NCI-H2227 treated with DMSO at 0.1 percent for 48 hours (cell line): ENCODE measurements at regions not wholly inside any gene's neighbourhood (a gene's known extent, or its start where the extent isn't known, plus 50 kb on each side); places are given as distances from the start of the nearest gene placed in this dataset.
"Not testable (repeated sequence)": the region's sequence is repeated elsewhere in the genome, so short reads cannot be mapped to it uniquely, and the experiment has no call there.

Source experiments
- DNase-seq: peaks from one replicate; lab custom pipeline; 2025; lab: John Stamatoyannopoulos, UW

DNA sequence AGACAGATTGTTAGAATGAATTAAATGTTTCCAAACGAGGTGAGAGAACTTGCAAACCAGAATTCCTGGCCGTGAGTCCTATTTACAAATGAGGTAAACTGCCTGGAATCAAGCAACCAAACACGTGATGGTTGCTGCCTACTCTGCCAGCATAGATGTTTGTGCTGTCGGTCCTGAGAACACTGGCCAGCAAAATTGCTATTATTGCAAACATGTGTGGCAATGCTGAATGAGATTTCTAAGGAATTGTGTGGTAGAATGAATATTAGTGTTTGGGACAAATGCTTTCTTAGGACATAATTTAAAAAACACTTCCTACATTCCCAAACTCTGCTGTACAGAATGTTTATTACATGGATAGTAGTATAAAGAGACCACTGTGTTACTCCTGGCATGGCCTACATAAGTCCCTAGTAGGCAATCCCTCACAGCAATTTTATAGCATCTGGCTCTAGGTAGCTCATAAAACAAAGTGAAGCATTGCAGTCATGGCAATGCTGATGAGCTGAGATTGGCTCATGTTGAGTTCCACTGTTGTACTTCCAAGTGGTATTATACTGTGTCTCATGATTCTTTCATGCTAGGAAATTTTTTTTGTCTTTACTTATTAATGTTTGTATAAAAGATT, 605.2 kb upstream of the EPHA5 start:
- no peak for DNase-seq

DNA sequence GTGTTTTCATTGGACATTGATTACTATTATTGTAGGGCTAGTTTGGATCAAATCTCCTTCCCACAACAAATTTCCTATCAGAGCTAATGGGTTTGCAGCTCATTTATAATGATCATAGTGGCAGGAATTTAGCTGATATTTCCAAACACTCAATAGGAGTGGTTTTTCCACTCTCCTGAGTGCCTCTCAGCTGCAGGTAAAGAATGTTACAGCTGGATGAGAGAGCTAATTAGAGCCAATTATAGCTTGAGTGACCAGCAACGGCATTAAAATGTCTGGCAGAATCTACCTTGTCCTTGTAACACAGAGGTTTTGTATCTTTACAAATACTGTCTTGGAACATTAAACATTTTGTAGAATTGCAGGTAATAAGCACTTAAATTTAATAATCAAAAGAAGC, 602.8 kb upstream of the EPHA5 start:
- no peak for DNase-seq

DNA sequence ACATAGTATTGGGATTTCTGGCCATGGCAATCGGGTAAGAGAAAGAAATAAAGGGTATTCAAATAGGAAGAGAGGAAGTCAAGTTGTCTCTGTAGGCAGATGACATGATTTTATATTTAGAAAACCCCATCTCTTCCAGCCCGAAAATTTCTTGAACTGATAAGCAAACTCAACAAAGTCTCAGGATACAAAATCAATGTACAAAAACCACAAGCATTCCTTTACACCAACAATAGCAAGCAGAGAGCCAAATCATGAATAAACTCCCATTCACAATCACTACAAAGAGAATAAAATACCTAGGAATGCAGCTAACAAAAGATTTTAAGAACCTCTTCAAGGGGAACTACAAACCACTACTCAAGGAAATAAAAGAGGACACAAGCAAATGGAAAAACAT, 600.1 kb upstream of the EPHA5 start:
- DNase-seq: not testable (repeated sequence)

DNA sequence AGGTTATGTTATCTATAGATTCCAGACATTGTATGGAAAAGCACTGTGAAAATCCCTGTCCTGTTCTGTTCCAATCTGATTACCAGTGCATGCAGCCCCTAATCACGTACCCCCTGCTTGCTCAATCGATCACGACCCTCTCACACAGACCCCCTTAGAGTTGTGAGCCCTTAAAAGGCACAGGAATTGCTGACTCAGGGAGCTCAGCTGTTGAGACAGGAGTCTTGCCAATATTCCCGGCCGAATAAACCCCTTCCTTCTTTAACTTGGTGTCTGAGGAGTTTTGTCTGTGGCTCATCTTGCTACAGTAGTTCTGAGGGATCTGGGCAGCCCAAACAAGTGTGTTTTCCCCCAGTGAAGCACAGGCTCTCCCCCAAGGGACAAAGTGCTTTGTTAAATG, 596.3 kb upstream of the EPHA5 start:
- not testable (repeated sequence) for DNase-seq

DNA sequence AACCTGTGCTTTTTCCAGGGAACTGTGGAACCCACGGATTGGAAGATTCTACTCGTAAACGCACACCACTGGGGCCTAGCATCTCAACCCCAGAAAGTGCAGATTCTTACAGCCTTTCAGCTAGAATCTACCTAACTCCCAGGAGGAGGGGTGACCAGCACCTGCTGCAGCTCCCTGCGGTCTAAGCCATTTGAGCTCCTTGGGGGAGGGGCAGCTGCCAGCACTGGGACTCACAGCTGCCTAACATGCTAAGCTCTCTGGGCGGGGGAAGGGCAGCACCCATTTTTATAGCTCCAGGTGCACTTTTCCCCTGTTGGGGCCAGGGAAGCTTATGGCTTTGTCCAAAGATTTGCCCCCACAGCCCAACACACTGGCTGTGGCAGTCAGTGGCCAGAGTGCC, 595.7 kb upstream of the EPHA5 start:
- DNase-seq: no peak

DNA sequence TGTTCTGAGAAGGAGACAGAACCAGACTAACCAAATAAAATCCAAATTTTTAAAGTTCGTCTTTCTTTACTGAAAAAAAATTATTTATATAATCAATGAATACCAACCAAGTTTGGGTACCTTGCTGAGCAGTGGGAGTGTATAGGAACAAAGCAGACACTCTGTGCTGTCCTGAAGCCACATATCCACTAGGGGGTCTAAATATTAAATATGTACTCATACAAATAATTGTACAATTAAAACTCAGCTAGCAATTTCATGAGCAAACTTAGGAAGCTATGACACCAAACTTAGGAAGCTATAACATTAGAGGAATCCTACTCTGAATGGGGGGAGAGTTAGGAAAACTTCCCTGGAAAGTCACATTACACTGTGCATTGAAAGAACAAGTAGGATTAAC, 582.0 kb upstream of the EPHA5 start:
- no peak for DNase-seq

DNA sequence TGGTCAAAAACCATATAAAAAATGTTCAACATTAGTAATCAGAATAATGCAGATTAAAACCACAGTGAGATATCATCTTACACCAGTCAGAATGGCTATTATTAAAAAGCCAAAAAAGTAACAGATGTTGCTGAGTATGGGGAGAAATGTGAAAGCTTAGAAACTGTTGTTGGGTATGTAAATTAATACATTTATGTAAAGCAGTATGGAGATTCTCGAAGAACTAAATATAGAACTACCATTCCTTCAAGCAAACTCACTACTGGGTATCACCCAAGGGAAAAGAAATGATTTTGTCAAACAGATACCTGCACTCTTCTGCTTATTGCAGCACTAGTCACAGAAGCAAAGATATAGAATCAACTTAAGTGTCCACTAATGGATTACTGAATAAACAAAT, 576.4 kb upstream of the EPHA5 start:
- DNase-seq: no peak

DNA sequence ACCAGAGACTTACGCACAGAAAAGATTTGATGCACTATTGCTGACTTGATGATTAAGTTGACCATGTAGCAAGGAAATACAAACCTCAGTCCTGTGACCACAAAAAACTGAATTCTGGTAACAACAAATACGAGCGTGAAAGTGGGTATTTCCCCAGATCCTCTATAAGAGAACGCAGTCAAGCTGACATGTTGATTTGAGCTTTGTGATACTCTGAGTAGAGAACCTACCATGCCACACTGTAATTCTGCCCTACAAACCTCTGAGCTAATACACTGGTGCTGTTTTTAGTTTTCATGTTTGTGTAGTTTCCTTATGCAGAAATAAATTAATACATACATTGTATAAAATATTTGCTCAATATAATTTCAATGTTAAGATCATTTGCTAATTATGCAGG, 565.6 kb upstream of the EPHA5 start:
- no peak for DNase-seq

DNA sequence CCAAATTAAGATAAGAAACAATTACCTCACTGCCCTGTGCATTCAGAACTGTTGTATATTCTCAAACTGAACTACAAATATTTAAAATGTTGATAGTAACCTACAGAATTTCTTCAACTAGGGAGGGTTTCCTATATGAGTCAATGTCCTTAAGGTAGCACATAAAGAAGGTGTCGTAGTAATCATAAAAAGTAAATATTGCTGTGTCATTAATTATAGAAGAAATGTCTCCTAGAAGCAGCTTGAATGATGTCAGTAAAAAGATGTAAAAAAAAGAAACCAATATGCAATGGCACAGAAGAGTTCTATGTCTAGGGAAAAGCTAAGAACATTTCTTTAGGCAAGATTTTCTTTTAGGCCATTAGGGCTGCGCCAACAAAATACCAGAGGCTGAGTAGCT, 559.6 kb upstream of the EPHA5 start:
- no peak for DNase-seq

DNA sequence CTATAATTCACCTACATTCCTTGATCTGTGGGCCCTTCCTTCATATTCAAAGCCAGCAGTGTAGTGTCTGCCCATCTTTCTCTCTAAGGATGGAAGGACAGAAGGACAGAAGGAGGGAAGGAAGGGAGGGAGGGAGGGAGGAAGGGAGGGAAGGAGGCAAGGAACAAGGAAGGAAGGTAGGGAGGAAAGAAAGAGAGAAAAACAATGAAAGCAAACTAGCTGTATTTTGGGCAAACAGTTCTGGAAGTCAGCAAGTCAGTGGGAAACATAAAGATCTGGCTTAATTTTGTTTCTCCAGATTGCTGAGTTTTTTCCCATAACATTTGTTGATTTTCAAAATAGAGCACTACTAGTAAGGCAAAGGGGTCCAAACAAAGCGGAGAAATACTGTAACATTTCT, 555.2 kb upstream of the EPHA5 start:
- no peak for DNase-seq

DNA sequence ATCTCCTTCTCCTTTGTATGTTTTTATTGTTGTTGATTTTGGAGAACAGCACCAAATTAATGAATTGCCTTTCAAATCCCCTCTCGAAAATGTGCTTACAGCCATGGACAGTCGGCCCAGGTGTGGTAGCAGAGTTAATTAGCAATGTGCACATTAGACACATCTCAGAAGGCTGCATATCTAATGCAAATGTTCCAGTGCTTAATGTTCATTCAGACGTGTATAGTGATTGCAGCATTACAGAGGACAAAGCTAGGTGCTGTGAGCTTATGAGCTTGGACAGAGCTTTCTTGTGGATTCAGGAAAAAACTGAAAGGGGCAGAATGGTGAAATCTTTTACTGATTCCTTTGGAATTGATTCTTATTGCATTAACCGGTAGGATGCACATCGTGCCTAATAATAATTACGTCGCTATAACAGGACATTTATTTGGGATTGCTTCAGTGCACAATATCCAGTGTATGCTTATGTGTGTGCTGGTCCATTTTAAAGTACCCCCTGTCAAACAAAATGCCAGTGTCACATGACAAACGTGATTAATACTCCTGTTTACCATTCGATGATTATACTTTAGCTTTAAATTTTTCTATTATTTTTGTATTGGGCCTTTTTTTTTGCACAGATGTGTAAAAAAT, 552.9 kb upstream of the EPHA5 start:
- no peak for DNase-seq

DNA sequence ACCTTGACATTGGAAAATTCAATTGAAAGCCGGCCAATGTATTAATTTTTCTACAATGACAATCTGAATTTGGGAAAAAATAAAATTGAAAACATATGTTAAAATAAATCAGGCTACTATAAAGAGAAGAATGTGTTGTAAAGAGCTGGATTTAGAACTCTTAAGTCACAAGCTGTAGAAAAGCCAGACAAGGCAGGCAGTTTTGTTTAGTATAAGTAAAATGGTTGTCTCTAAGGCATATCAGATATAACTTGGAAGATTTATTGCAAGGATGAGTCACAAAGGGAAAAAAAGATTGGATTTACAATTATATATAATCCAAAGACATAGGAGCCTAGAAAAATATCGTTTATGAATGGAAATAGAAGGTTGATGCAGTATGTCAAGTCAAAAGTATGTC, 549.1 kb upstream of the EPHA5 start:
- no peak for DNase-seq

DNA sequence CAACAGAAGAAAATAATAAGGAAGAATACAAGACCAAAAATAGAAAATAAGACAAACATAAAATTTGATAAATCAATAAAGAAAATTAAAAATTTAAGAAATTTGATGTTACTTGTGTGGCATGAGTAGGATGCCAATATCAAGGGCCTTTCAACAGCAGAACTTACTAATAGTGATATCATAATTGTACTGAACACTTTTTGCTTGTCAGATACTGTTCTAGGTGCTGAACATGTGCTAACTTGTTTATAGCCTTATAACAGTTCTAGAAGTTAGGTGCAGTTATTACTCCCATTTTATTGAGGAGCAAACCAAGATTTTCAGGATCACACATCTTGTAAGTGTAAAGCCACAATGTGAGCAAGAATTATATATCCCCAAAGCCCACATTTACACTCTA, 546.0 kb upstream of the EPHA5 start:
- no peak for DNase-seq

DNA sequence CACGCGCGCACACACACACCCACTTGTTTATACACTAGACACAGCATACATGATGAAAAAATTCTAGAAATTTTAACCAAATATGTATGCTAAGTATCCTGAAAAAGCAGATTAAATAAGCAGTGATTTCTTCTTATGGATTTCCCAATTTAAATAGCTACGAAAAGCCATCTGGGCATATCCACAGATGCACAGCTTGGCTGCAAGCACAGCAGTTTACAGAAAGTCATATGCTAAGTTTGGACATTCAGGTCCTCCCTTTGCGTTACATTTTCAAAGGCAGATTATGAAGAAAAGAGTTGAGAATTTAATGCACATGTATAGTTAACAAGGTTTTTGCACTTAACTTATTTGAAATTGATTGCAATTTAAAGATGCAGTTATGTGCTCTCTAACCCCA, 542.2 kb upstream of the EPHA5 start:
- no peak for DNase-seq

DNA sequence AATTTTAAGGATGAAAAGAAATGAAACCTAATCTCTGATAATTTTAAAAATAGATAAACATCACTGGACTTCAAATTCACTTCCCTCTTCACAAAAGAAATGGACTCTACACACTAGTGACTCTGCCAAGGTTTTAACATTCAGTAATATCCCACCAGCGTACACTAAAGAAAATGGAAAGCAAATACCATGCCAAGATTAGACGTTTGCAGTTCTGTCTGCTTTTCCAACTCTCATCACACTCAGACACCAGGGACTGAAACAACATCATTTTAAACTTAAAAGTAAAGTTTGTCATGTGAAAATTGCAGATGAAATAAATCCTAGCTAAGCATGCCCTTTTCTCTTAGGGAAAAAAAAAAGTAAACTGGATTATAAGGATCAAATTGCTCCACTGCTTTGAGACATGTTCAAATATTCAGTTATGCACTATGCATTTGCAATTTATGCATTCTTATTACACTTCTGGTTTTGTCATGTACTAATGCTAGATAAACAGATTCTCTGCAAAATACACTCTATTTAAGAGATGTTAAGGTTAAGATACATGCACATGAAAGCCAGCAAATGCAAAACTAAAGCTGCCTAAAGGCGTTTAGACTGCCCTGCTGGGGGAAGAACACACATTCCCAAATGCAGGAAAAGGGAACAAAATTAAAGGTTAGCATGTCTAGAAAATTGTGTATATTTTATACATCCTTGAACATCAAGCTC, 534.4 kb upstream of the EPHA5 start:
- DNase-seq: no peak

DNA sequence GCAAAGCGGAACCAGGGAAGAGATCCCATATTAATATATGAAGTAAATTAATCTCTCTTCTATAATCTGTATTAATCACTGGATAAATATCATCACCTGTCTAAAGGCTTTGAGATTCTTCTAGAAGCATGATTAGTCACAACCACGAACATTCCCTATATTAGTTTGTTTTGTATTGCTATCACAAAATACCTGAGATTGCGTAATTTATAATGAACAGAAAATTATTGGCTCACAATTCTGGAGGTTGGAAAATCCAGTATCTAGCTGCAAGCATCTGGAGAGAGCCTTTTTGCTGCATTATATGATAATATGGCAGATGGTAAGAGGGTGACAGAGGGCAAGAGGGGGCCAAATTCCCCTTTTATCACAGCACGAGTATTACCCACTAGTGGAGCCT, 532.6 kb upstream of the EPHA5 start:
- DNase-seq: no peak

DNA sequence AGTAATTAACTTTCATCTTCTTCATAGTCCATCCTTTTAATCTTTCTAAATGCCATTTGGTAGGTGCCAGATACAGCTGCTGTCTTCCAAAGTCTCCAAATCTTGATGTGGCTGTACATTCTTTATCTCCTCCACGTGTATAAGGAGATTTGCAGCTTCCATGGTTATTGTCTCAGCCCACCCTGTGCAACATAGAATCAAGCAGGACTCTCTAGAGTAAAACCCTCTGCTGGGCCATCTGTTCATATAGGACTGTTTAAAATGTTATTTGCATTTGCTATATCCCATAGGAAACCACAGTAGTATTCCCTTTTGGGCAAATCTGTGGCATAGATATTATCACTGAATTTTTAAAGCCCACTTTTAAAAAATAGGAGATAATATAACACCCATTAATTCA, 527.2 kb upstream of the EPHA5 start:
- no peak for DNase-seq

DNA sequence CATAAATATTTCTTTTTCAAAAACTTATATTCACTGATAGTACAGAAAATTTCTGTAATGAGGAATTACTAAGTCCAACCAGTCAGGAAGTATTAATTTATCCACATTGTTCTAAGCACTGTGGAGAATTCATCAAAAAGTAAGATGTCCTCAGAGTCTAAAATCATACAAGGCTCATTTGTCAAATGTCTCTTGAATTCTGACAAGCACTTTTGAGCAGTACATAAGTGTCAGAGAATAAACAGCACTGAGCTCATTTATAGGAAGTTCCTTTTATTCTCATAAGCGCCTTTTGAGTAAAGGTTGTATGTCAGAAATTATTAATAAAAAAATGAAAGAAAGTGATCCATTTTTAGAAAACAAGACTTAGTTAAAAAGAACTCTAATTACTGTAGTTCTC, 523.2 kb upstream of the EPHA5 start:
- DNase-seq: no peak

DNA sequence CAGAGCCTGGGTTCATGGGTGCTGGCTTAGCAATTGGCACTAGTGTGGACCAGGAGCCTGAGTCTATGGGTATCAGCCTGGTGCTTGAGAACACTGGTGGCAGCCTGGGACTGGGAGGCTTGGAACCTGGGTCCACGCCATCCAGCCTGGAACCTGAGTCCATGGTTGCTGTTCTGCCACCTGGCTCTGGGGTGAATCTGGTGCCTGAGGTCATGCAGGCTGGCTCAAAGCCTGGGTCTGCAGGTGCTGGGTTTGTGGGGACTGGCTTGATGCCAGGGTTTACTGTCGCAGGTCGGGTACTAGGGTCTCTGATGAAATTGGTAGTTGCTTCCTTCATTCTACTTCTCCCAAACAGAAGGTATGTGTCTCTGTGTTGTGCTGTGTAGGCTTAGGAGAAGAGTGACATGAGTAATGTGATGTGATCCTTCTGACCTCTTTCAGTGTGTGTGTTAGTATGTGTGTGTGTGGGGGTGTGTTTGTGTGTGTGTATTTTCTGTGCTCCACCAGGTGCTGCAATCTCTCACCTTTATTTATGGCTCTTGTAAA, 517.0 kb upstream of the EPHA5 start:
- no peak for DNase-seq

DNA sequence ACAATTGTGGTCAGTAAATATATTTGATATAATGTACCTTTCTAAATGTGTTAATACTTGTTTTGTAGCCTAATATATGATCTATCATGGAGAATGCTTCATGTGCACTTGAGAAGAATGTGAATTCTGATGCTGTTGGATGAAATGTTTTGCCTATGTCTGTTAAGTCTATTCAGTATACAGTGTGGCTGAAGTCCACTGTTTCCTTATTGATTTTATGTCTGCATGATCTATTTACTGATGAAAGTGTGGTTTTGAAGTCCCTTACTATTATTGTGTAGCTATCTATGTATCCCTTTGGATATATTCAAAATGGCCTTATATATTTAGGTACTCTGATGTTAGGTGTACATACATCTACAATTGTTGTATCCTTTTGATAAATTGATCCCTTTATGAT, 515.8 kb upstream of the EPHA5 start:
- no peak for DNase-seq

DNA sequence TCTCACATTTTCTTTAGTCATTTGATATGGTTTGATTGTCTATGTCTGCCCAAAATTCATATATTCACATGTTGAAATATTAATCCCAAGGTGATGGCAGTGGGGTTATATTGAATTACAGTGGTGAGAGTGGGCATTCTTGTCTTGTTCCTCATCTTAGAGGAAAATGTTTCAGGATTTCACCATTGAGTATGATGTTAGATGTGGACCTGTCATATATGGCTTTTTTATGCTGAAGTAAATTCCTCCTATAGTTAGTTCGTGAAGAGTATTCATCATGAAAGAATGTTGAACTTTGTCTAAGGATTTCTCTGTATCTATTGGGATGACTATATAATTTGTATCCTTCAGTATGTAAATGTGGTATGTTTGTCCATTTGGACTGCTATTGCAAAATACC, 512.3 kb upstream of the EPHA5 start:
- no peak for DNase-seq

DNA sequence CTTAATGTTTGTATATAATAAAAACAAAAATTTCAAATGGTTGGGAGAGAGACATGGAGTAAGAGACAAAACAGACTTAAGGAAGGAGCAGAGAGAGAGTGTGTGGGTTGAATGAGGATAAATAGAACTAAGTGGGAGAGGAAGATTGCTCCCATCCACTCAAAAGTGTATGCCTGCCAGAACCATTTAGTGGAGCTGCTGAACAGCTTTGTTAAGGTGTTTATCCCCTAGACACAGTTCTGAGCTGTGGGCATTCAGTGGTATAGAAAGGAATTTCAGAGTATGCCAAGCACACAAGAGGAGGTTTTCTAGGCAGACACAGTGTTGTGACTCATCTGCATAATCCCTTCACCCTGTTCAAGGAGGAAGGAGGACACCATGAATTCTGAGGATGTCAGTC, 508.6 kb upstream of the EPHA5 start:
- DNase-seq: no peak

DNA sequence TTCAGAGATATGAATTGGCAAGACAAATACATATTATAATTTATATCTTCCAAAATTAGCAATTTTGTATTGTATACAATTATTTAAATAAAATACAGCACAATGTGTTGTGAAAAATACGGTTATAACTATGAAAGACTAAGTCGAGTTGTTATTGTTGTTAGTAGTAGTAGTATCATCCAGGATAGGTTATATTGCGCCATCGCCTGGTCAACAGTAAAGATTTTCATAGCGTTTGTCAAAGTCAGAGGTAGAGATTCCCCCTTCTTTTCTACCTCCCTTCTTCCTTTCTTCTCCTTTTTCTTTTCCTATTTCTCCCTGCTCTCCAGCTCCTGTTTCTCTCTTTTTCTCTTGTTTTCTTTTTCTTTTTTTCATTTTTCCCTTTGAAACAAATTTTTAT, 499.1 kb upstream of the EPHA5 start:
- no peak for DNase-seq

DNA sequence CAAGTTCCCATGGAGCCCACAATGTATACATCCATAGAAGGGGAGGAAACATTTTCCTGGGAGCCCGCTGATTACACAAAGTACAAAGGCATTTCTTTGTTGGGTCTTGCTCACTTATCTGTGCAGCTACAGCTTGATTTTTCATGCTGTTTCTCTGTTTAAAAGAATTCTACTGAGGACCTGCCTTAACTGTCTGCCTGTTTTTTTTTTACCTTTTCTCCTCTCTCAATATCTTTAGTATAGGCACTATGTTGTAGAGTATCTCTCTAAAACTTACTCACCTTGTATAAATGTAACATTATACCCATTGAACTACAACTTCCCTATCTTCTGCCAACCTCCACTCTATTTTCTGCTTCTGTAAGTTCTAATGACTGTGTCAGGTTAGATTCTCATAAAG, 494.6 kb upstream of the EPHA5 start:
- DNase-seq: no peak
